Activated CD8-positive, alpha-beta T cell treated with anti-CD3 and anti-CD28 coated beads for 36 hours (primary cell): ENCODE measurements at regions not wholly inside any gene's neighbourhood (a gene's known extent, or its start where the extent isn't known, plus 50 kb on each side); places are given as distances from the start of the nearest gene placed in this dataset.

Experiments
- ATAC-seq: fragments of 200-7000 bp; cut with Tn5 transposase; one replicate; pipeline ENCODE4 v1.10.0; 2021; ENCODE audit warnings: mild to moderate bottlenecking, moderate library complexity
- CTCF ChIA-PET: fragments of 350-600 bp; sonication (Branson Sonifier 250); formaldehyde crosslinking; loops from one replicate; lab custom pipeline; 2021; ENCODE audit warnings: antibody characterized with exemption; lab: Charles Lee
- POLR2A ChIA-PET: fragments of 350-600 bp; sonication (Branson Sonifier 250); formaldehyde crosslinking; loops from one replicate; lab custom pipeline; 2021; ENCODE audit warnings: antibody characterized with exemption; lab: Charles Lee
- DNase-seq: peaks from one replicate; pipeline ENCODE4 v3.0.0-alpha.2; 2020
- H3K27ac Mint-ChIP-seq: one replicate; pipeline ENCODE4 v1.8.0; 2021; ENCODE audit warnings: mild to moderate bottlenecking, mixed read lengths
- H3K27me3 Mint-ChIP-seq: one replicate; pipeline ENCODE4 v1.8.0; 2021; ENCODE audit warnings: mixed read lengths
- H3K36me3 Mint-ChIP-seq: one replicate; pipeline ENCODE4 v1.8.0; 2021; ENCODE audit warnings: low read depth, mixed read lengths
- H3K4me1 Mint-ChIP-seq: one replicate; pipeline ENCODE4 v1.8.0; 2021; ENCODE audit warnings: low read depth, mixed read lengths
- H3K4me3 Mint-ChIP-seq: one replicate; pipeline ENCODE4 v1.8.0; 2021; ENCODE audit warnings: mild to moderate bottlenecking, moderate library complexity, mixed read lengths
- H3K9me3 Mint-ChIP-seq: one replicate; pipeline ENCODE4 v1.8.0; 2021; ENCODE audit warnings: mixed read lengths
- intact Hi-C: fragments of 100-400 bp; cut with micrococcal nuclease; formaldehyde crosslinking; loops from one replicate; pipeline ENCODE4 v1.10.0; 2022
- TF ChIP-seq, protein P1 (sequence below): fragments of 200-600 bp; IDR thresholded peaks from one replicate; pipeline ENCODE4 v1.8.0; 2022; ENCODE audit warnings: antibody characterized with exemption, mild to moderate bottlenecking

DNA sequence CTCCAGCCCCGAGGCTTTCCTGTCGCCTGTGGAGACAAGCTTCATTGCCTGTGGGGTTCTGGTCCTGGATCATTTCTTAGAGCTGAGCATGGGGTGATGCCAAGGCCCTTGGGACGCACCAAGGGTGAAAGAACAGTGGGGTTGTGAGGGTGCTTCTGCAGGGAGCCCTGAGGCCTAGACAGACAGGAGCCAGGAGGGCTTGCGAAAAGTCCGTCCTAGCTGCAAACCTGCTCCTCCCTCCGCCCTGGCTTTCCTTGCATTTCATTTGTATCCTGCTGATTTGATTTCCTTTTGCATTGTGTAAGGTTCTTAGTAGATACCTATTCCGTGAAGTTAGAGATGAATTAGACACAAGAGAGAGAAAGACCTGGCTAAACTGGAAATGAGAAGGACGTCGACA is 286.9 kb upstream of the C2CD4B start:
- DNase-seq (no peak), ATAC-seq (no peak)
- ChIA-PET POLR2A (no interaction called here), CTCF (interaction anchor here (1.2 kb wide), 1 partner anchor 12 kb away, joined by 3 read pairs; no protein-coding TSS in a partner anchor)
- no peaks in the 10 kb centered on the region for H3K9me3 Mint-ChIP-seq
- no peak overlapping the region for H3K27ac Mint-ChIP-seq
- no peak overlapping the region for H3K4me3 Mint-ChIP-seq
- no peaks in the 10 kb centered on the region for H3K36me3 Mint-ChIP-seq
- H3K27me3 Mint-ChIP-seq, result no peaks in the 10 kb centered on the region
- intact Hi-C loops, result no loop called here
- no peaks in the 10 kb centered on the region for H3K4me1 Mint-ChIP-seq
- TF ChIP-seq, protein P1, sequence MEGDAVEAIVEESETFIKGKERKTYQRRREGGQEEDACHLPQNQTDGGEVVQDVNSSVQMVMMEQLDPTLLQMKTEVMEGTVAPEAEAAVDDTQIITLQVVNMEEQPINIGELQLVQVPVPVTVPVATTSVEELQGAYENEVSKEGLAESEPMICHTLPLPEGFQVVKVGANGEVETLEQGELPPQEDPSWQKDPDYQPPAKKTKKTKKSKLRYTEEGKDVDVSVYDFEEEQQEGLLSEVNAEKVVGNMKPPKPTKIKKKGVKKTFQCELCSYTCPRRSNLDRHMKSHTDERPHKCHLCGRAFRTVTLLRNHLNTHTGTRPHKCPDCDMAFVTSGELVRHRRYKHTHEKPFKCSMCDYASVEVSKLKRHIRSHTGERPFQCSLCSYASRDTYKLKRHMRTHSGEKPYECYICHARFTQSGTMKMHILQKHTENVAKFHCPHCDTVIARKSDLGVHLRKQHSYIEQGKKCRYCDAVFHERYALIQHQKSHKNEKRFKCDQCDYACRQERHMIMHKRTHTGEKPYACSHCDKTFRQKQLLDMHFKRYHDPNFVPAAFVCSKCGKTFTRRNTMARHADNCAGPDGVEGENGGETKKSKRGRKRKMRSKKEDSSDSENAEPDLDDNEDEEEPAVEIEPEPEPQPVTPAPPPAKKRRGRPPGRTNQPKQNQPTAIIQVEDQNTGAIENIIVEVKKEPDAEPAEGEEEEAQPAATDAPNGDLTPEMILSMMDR, result no peak

DNA sequence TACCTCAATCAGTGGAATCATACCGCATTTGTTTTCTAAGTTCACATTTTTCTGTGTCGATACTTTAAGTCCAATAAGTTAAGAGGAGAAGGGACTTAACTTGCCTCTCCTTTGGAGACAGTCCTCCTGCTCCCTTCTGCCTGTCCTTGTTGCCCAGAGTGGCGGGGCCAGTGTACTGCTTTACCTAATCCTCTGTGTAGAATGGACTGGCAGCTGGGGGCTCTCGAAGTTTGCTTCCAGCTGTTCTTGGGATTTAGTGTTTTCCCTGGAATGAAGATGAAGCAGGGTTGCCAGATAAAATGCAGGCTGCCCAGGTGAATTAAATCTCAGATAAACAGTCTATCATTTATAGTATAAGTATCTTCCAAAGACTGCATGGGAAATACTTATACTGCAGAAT is 287.6 kb upstream of the C2CD4B start:
- Mint-ChIP-seq H3K27me3 (no peaks in the 10 kb centered on the region), H3K27ac (no peak overlapping the region), H3K4me3 (no peak overlapping the region), H3K9me3 (no peaks in the 10 kb centered on the region), H3K4me1 (no peaks in the 10 kb centered on the region), H3K36me3 (no peaks in the 10 kb centered on the region)
- no peak for ATAC-seq
- intact Hi-C loops, result no loop called here
- ChIA-PET POLR2A (no interaction called here), CTCF (no interaction called here)
- TF ChIP-seq, protein P1, result no peak
- no peak for DNase-seq

DNA sequence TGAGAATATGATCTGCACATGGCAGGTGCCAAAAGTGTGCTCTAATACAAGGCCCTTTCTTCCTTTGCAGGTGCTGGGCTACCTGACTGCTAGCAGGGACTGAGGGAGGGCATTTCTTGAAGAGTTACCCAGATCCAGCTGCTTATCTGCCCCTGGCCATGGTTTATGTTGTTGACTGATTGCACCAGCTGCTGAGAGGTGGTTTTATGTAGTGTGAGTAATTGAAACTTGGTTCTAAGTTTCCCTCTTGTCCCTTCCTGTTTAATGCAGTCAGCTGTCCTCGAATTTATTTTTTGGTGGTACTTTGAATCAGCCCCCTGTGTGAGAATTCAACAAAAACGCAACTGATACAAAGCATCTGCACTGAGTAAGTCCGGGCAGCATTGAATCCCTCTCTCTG is 288.3 kb upstream of the C2CD4B start:
- Mint-ChIP-seq H3K4me3 (no peak overlapping the region), H3K36me3 (no peaks in the 10 kb centered on the region), H3K4me1 (no peaks in the 10 kb centered on the region), H3K27me3 (no peaks in the 10 kb centered on the region), H3K9me3 (no peaks in the 10 kb centered on the region), H3K27ac (no peak overlapping the region)
- intact Hi-C loops, result no loop called here
- DNase-seq (no peak), ATAC-seq (no peak)
- CTCF ChIA-PET, result no interaction called here
- TF ChIP-seq, protein P1, result no peak
- POLR2A ChIA-PET, result no interaction called here

DNA sequence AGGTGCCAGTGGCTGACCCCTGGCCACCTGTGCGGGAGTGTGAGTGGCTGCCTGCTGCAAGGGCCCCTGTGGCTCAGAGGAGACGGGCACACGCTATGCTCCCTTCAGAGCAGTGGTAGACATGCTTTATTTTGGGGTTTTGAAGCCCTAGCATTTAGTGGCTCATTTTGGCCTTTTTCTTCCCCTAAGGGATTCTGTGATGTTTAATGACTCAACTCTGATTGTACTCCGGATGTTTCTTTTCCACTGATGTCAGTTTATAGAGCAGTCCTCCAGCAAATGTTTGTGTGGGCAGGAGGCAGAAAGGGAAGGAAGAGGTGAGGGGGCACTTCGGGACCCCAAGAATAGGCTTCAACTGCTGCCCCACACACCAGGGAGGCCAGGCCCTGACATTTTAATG is 288.9 kb upstream of the C2CD4B start:
- no peaks in the 10 kb centered on the region for H3K36me3 Mint-ChIP-seq

DNA sequence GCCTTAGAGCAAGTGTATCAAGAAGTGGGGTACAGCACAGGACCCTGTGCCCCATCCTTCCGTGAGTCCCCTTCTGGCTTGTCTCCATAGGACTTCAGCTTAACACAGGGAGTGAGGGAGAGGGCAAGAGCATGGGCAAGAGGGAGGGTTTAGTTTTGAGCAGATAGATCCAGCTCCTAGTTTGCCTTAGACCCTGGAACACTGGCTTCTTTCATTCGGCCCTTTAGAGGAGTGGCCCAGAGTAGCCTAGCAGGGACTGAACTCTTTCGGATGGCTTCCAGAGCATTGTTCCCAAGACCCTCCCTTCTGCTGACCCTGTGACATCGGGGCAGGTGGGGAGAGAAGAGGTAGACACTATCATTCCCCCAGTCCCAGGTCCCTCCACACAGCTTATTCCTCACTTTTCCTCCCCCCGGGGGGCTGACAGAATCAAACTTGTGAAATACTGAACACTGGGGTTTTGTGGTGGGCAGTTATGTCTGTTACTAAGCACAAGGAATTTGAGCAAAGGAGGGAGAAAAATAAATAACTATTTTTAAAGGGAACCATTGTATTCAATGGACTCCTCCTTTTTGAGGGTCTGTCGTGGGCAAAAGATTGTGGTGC is 289.6 kb upstream of the C2CD4B start:
- CTCF ChIA-PET, result no interaction called here
- H3K4me3 Mint-ChIP-seq, result no peak overlapping the region
- no peaks in the 10 kb centered on the region for H3K4me1 Mint-ChIP-seq
- TF ChIP-seq, protein P1, result no peak
- no peaks in the 10 kb centered on the region for H3K27me3 Mint-ChIP-seq
- H3K27ac Mint-ChIP-seq, result no peak overlapping the region
- ATAC-seq (no peak), DNase-seq (no peak)
- intact Hi-C loops, result no loop called here
- H3K9me3 Mint-ChIP-seq, result no peaks in the 10 kb centered on the region
- POLR2A ChIA-PET, result no interaction called here
- no peaks in the 10 kb centered on the region for H3K36me3 Mint-ChIP-seq

More for the DNA sequence above, 288.9 kb upstream of the C2CD4B start:
- no peak overlapping the region for H3K27ac Mint-ChIP-seq
- H3K4me3 Mint-ChIP-seq, result no peak overlapping the region
- intact Hi-C loops, result no loop called here
- DNase-seq, result no peak
- TF ChIP-seq, protein P1, result no peak
- no peak for ATAC-seq
- no peaks in the 10 kb centered on the region for H3K9me3 Mint-ChIP-seq
- POLR2A ChIA-PET, result no interaction called here
- H3K27me3 Mint-ChIP-seq, result no peaks in the 10 kb centered on the region
- no peaks in the 10 kb centered on the region for H3K4me1 Mint-ChIP-seq
- CTCF ChIA-PET, result no interaction called here
